Mucosa of stomach (tissue), 1 donor: ENCODE measurements at regions not wholly inside any gene's neighbourhood (a gene's known extent, or its start where the extent isn't known, plus 50 kb on each side); places are given as distances from the start of the nearest gene placed in this dataset.

ENCODE experiments used
- H3K27me3 ChIP-seq: one replicate; pipeline ENCODE4 v1.7.0; 2013; ENCODE audit warnings: mild to moderate bottlenecking, low read length; ENCODE audit not compliant: control insufficient read depth, insufficient read depth
- H3K36me3 ChIP-seq: one replicate; pipeline ENCODE4 v1.7.0; 2013; ENCODE audit warnings: low read length; ENCODE audit not compliant: control insufficient read depth, insufficient read depth
- H3K4me1 ChIP-seq: one replicate; pipeline ENCODE4 v1.7.0; 2013; ENCODE audit warnings: mild to moderate bottlenecking, low read length; ENCODE audit not compliant: control insufficient read depth, insufficient read depth
- H3K4me3 ChIP-seq: one replicate; pipeline ENCODE4 v1.7.0; 2013; ENCODE audit warnings: low read length
- H3K9ac ChIP-seq: one replicate; pipeline ENCODE4 v1.7.0; 2013; ENCODE audit warnings: mild to moderate bottlenecking, low read length, moderate library complexity
- H3K9me3 ChIP-seq: one replicate; pipeline ENCODE4 v1.7.0; 2013; ENCODE audit warnings: mild to moderate bottlenecking, low read length, moderate library complexity; ENCODE audit not compliant: control insufficient read depth
- donor health status: Pancreatic carcinoma.

GRCh38 chr2:16015210-16015902, 75.0 kb downstream of the MYCN start:
- Histone ChIP-seq H3K36me3 (no peaks in the 10 kb centered on the region), H3K4me1 (peaks cover 22% of the 10 kb centered on the region), H3K27me3 (peaks cover 16% of the 10 kb centered on the region)

GRCh38 chr2:16014802-16015201, 74.5 kb downstream of the MYCN start:
- H3K4me3 ChIP-seq, result no peak overlapping the region
- no peak overlapping the region for H3K9ac ChIP-seq
- H3K36me3 ChIP-seq, result no peaks in the 10 kb centered on the region
- no peaks in the 10 kb centered on the region for H3K9me3 ChIP-seq
- H3K4me1 ChIP-seq, result peaks cover 22% of the 10 kb centered on the region
- H3K27me3 ChIP-seq, result peaks cover 16% of the 10 kb centered on the region

More at GRCh38 chr2:16015210-16015902, 75.0 kb downstream of the MYCN start:
- no peaks in the 10 kb centered on the region for H3K9me3 ChIP-seq
- H3K9ac ChIP-seq, result no peak overlapping the region
- H3K4me3 ChIP-seq, result no peak overlapping the region

- Histone ChIP-seq H3K9ac (peak overlapping the region; percentile 7), H3K4me3 (no peak overlapping the region), H3K4me1 (peaks cover 22% of the 10 kb centered on the region), H3K27me3 (peaks cover 16% of the 10 kb centered on the region), H3K36me3 (no peaks in the 10 kb centered on the region), H3K9me3 (no peaks in the 10 kb centered on the region)
Measured at GRCh38 chr2:16014041-16014787, 73.9 kb downstream of the MYCN start.

- H3K36me3 ChIP-seq, result no peaks in the 10 kb centered on the region
- peak overlapping the region; percentile 18 for H3K9ac ChIP-seq
- H3K9me3 ChIP-seq, result no peaks in the 10 kb centered on the region
- peak overlapping the region; percentile 12 for H3K4me3 ChIP-seq
- H3K27me3 ChIP-seq, result peaks cover 16% of the 10 kb centered on the region
- H3K4me1 ChIP-seq, result peaks cover 22% of the 10 kb centered on the region
Measured at GRCh38 chr2:16013359-16013911, 73.1 kb downstream of the MYCN start.

- Histone ChIP-seq H3K27me3 (peaks cover 16% of the 10 kb centered on the region), H3K36me3 (no peaks in the 10 kb centered on the region), H3K9ac (peak overlapping the region; percentile 18), H3K4me1 (peaks cover 22% of the 10 kb centered on the region), H3K9me3 (no peaks in the 10 kb centered on the region), H3K4me3 (peak overlapping the region; percentile 12)
Measured at GRCh38 chr2:16012626-16013358, 72.4 kb downstream of the MYCN start.

- Histone ChIP-seq H3K9ac (no peak overlapping the region), H3K4me1 (peaks cover 23% of the 10 kb centered on the region), H3K27me3 (peaks cover 16% of the 10 kb centered on the region)
Measured at GRCh38 chr2:16012029-16012596, 71.8 kb downstream of the MYCN start.

GRCh38 chr2:16011621-16011960, 71.2 kb downstream of the MYCN start:
- H3K4me3 ChIP-seq, result no peak overlapping the region

More at GRCh38 chr2:16012029-16012596, 71.8 kb downstream of the MYCN start:
- H3K4me3 ChIP-seq, result no peak overlapping the region
- no peaks in the 10 kb centered on the region for H3K36me3 ChIP-seq
- H3K9me3 ChIP-seq, result no peaks in the 10 kb centered on the region

GRCh38 chr2:16010951-16011620, 70.7 kb downstream of the MYCN start:
- peaks cover 33% of the 10 kb centered on the region for H3K4me1 ChIP-seq
- no peaks in the 10 kb centered on the region for H3K36me3 ChIP-seq
- H3K9me3 ChIP-seq, result no peaks in the 10 kb centered on the region
- no peak overlapping the region for H3K9ac ChIP-seq
- peaks cover 16% of the 10 kb centered on the region for H3K27me3 ChIP-seq
- no peak overlapping the region for H3K4me3 ChIP-seq

More at GRCh38 chr2:16011621-16011960, 71.2 kb downstream of the MYCN start:
- Histone ChIP-seq H3K36me3 (no peaks in the 10 kb centered on the region), H3K27me3 (peaks cover 16% of the 10 kb centered on the region), H3K9me3 (no peaks in the 10 kb centered on the region), H3K4me1 (peaks cover 28% of the 10 kb centered on the region), H3K9ac (no peak overlapping the region)

GRCh38 chr2:16010011-16010410, 69.7 kb downstream of the MYCN start:
- Histone ChIP-seq H3K27me3 (peaks cover 16% of the 10 kb centered on the region), H3K9me3 (no peaks in the 10 kb centered on the region), H3K9ac (no peak overlapping the region), H3K4me3 (no peak overlapping the region), H3K36me3 (no peaks in the 10 kb centered on the region), H3K4me1 (peaks cover 41% of the 10 kb centered on the region)

GRCh38 chr2:16009560-16009959, 69.2 kb downstream of the MYCN start:
- peaks cover 41% of the 10 kb centered on the region for H3K4me1 ChIP-seq
- H3K27me3 ChIP-seq, result peaks cover 16% of the 10 kb centered on the region
- no peak overlapping the region for H3K9ac ChIP-seq
- H3K36me3 ChIP-seq, result no peaks in the 10 kb centered on the region
- no peak overlapping the region for H3K4me3 ChIP-seq
- no peaks in the 10 kb centered on the region for H3K9me3 ChIP-seq

- Histone ChIP-seq H3K9me3 (no peaks in the 10 kb centered on the region), H3K9ac (no peak overlapping the region), H3K4me1 (peaks cover 36% of the 10 kb centered on the region), H3K27me3 (peaks cover 11% of the 10 kb centered on the region), H3K4me3 (no peak overlapping the region), H3K36me3 (no peaks in the 10 kb centered on the region)
Measured at GRCh38 chr2:16008856-16009255, 68.5 kb downstream of the MYCN start.
